Spleen (tissue), 7 donors: ENCODE measurements at regions not wholly inside any gene's neighbourhood (a gene's known extent, or its start where the extent isn't known, plus 50 kb on each side); places are given as distances from the start of the nearest gene placed in this dataset.

Source experiments
- CTCF ChIP-seq, 11 experiments: fragments of 200-600 bp in 7 of 11; fragments of 450-650 bp in 4 of 11; sonication (generic) in 4 of 11; IDR thresholded peaks in 8 of 11; conservative IDR thresholded peaks in 3 of 11; 1 replicate in 7 of 11; 2 replicates in 4 of 11; pipeline versions ENCODE4 v1.4.0 to v1.8.0; 2016 to 2021; ENCODE audit warnings: antibody characterized with exemption in 11 of 11, inconsistent platforms in 4 of 11, mild to moderate bottlenecking in 1 of 11
- POLR2AphosphoS5 ChIP-seq, 3 donors: sonication (generic); formaldehyde crosslinking; IDR thresholded peaks; one replicate each; pipeline ENCODE4 v1.5.1; 2017; ENCODE audit warnings: antibody characterized with exemption in 3 of 3
- donor health status: DM: no; HTN: no; CAD: no; lungs with moderate emphysema.
- donor health status: DM: no; HTN: no; CAD: no.
- donor health status: DM: no; HTN: no; CAD: no.

DNA sequence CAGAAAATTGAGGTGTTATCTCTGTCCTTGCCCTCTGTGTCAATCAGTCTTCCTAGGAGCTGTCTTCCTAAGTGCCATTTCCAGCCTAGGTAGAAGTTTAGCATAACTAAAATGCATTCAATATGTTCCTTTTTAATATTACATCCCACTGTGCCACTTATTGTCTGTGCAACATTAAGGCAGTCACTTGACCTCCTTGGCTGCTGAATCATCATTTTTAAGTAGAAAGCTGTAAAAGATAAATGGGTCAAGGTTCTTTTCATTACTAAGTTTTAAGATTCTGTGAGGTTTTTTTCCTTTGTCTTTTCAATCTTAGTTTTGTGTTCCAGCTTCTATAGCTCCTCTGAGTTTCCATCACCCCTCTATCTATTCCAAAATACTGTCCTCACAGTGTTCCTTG, 371.9 kb upstream of the SOX9 start:
- TF ChIP-seq CTCF (IDR thresholded peaks at IDR 0.05 in 8 of 11, conservative IDR thresholded peaks at IDR 0.05 in 3 of 11): no peak
- TF ChIP-seq POLR2AphosphoS5 (IDR thresholded peaks at IDR 0.05): no peak
